GM06990 (cell line): ENCODE measurements at regions not wholly inside any gene's neighbourhood (a gene's known extent, or its start where the extent isn't known, plus 50 kb on each side); places are given as distances from the start of the nearest gene placed in this dataset.

ENCODE experiments used
- DNase-seq: peaks from one replicate; pipeline ENCODE4 v3.0.0-alpha.2; 2011; ENCODE audit not compliant: insufficient read length; ENCODE audit errors: extremely low read depth
- H3K27me3 ChIP-seq: replicated peaks from 2 replicates; pipeline ENCODE4 v1.6.0; 2011; ENCODE audit warnings: low read length; ENCODE audit not compliant: control insufficient read depth, insufficient read depth
- H3K36me3 ChIP-seq: 2 replicates; pipeline ENCODE4 v1.5.1; 2011; ENCODE audit warnings: low read length; ENCODE audit not compliant: control insufficient read depth, insufficient read depth
- H3K4me3 ChIP-seq: replicated peaks from 2 replicates; pipeline ENCODE4 v1.5.1; 2011; ENCODE audit warnings: low read depth, mild to moderate bottlenecking, control low read depth, low read length
- TF ChIP-seq, protein P1 (sequence below): IDR thresholded peaks from 2 replicates; pipeline ENCODE4 v1.5.1; 2011; ENCODE audit warnings: low read length, control low read depth, mild to moderate bottlenecking, inconsistent platforms; ENCODE audit not compliant: insufficient read depth, poor library complexity, severe bottlenecking

DNA sequence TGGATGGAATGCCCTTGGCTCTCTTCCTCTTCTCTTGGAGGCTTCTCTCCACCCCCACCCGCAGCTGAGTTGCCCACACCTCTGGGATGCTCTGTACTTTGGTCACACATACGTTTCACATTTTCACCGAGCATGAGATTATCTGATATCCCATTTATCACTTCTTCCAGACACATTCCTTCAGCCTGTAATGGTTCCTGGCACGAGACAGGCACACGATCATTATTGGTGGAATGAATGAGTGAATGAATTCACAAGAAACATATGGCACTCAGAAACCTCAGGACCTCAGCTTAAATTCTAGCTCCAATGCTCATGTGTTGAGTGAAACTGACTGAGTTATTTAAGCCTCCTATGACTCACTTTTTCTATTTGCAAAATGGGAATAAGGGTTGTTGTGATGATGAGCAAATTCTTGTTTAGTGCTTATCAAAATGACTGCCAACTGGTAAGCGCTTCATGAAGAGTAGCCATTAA is 242.7 kb upstream of the JUN start:
- DNase-seq: peak; percentile 38

DNA sequence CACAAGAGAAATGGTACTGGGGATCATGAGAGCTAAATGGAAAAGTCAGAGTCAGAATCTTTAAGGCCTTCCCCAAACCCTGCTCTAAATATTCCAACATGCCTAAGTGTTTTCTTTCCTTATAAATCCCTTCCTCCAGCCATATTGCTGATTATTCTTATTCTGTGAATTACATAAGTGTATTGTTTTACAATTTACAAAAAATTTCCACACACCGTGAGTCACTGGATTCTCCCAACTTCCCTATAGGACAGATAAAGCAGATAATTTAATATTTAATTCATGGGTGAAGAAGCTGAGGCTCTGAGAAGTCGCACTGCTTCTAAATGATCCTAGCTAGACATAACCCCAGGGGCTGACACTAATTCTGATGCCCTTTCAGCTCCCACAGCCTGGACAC is 243.3 kb upstream of the JUN start:
- H3K36me3 ChIP-seq: no peaks in the 10 kb centered on the region
- DNase-seq: no peak
- H3K4me3 ChIP-seq: no peak overlapping the region
- H3K27me3 ChIP-seq: no peaks in the 10 kb centered on the region
- TF ChIP-seq, protein P1, sequence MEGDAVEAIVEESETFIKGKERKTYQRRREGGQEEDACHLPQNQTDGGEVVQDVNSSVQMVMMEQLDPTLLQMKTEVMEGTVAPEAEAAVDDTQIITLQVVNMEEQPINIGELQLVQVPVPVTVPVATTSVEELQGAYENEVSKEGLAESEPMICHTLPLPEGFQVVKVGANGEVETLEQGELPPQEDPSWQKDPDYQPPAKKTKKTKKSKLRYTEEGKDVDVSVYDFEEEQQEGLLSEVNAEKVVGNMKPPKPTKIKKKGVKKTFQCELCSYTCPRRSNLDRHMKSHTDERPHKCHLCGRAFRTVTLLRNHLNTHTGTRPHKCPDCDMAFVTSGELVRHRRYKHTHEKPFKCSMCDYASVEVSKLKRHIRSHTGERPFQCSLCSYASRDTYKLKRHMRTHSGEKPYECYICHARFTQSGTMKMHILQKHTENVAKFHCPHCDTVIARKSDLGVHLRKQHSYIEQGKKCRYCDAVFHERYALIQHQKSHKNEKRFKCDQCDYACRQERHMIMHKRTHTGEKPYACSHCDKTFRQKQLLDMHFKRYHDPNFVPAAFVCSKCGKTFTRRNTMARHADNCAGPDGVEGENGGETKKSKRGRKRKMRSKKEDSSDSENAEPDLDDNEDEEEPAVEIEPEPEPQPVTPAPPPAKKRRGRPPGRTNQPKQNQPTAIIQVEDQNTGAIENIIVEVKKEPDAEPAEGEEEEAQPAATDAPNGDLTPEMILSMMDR: no peak

More for the DNA sequence above, 242.7 kb upstream of the JUN start:
- Histone ChIP-seq H3K27me3 (no peaks in the 10 kb centered on the region), H3K4me3 (peak overlapping the region; percentile 25; the same call in 1 of the 2 replicates), H3K36me3 (no peaks in the 10 kb centered on the region)
- TF ChIP-seq, protein P1: no peak

DNA sequence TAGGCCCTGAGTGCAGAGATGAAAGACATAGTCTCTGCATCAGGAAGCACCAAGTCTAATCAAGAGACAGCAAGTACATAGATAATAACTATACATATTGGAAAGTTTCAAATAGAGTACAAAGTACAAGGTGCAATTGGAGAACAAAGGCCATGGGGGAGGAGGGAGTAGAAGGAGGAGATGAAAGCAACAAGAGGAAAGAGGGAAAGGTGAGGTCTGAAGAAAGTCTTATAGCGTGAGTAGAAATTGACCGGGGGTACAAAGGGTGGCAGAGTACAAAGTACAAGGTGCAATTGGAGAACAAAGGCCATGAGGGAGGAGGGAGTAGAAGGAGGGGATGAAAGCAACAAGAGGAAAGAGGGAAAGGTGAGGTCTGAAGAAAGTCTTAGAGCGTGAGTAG is 244.2 kb upstream of the JUN start:
- H3K36me3 ChIP-seq: no peaks in the 10 kb centered on the region
- no peak overlapping the region for H3K4me3 ChIP-seq
- DNase-seq: no peak
- TF ChIP-seq, protein P1: no peak
- H3K27me3 ChIP-seq: no peaks in the 10 kb centered on the region

DNA sequence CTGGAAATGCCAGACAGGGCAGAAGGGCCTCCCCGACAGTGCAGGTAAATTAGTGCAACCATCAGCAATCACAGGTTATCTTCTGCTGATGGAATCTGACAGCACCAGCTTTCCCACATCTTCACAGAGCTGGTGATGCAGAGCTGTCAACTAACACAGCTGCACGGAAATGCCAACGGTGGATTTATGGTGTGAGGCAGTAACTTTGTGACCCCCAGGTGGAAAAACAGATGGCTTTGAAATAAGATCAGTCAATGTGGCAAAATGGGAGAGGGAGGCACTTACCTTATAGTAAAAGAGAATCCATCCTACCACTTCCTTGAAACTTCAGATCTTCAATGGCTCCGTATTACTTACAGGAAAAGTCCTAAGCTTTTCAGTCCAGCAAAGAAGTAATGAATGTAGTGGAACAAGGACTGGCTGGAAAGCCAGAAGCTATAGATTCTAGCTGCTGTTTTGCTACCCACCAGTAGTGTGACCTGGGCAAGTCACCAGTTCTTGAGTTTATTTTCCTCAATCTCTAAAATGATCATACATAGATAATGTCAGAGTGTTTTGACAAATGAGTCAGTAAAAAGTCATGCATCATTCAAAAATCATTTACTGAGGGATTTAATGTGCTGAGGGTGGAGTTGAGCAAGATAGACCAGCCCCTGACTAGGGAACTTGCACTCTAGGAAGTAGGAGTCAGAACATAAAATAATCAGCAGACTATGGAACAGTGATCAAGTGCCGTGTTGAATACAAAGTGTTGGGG is 245.7 kb upstream of the JUN start:
- TF ChIP-seq, protein P1: no peak
- no peak for DNase-seq
- Histone ChIP-seq H3K4me3 (no peak overlapping the region), H3K27me3 (no peaks in the 10 kb centered on the region), H3K36me3 (no peaks in the 10 kb centered on the region)

DNA sequence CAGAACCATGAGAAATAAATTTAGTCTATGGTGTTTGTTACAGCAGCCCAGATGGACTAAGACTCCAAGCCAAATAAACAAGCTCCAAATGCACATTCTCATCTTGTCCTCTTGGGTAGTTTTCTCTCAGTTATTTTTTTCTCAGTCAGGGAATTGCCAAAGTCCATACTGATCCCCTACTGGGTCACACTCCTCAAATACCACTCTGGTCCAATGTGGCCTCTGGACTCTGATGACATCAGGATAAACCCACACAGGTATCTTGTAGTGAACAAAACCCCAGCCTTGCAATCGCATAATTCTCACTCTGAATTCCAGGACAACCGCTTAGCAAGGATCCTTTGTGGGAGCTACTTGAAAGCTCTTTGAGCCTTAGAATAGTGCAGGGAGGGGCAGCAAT is 248.4 kb upstream of the JUN start:
- no peak overlapping the region for H3K4me3 ChIP-seq
- H3K36me3 ChIP-seq: no peaks in the 10 kb centered on the region
- no peaks in the 10 kb centered on the region for H3K27me3 ChIP-seq
- TF ChIP-seq, protein P1: no peak
- no peak for DNase-seq
